ENCODE measurements at regions not wholly inside any gene's neighbourhood (a gene's known extent, or its start where the extent isn't known, plus 50 kb on each side); places are given as distances from the start of the nearest gene placed in this dataset.
"Not testable (repeated sequence)": the region's sequence is repeated elsewhere in the genome, so short reads cannot be mapped to it uniquely, and the experiment has no call there.

DNA sequence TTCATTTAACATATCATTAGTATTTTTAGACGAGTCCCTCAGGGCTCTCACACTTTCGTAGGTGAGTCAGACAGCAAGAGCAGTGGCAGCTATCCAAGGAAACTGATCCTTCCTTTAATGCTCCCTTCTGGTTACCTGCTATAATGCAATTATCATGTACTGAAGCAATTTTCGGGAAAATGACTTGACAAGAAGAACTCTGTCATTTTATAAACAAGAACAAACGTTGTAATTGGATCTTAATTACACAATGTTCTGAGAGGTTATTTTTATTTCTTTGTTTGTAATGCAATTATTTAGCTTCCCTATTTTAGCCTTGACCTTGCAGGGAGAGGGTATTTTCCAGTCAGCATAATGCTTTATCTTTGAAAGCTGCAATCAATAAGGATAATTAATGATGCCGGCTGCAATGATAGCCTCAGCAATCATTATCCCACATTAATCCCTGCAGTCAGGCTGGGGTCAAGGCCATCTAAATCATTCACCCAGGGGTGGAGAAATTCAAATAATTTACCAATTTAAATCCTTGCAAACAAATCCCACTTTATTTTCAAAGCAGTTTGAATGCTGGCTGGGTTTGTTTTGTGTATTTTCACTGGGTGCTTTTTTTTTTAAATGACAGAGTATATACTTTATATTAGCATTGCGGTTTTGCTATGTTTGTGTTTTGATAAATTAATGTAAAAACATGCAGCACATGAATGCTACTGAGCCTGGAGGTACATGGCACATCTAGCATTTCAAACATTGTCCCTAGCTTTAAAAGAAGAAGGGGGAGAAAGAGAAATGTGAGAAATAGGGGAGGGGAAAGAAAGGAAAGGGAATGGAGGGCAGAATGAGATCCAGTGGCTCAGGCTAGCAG, 249.9 kb downstream of the SHOX2 start:
- no peak for DNase-seq

DNA sequence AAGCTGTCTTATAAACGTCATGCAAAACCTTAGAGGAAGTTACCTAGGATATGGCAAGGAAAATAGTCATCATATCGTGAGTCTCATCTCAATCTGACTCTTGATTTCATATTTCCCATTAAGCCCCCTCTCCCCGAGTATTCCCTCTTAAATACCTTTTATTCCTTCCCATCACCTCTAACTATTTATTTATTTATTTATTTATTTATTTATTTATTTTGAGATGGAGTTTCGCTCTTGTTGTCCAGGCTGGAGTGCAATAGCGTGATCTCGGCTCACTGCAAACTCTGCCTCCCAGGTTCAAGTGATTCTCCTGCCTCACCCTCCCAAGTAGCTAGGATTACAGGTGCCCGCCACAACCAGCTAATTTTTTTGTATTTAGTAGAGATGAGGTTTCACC, 260.4 kb downstream of the SHOX2 start:
- DNase-seq = not testable (repeated sequence)

DNA sequence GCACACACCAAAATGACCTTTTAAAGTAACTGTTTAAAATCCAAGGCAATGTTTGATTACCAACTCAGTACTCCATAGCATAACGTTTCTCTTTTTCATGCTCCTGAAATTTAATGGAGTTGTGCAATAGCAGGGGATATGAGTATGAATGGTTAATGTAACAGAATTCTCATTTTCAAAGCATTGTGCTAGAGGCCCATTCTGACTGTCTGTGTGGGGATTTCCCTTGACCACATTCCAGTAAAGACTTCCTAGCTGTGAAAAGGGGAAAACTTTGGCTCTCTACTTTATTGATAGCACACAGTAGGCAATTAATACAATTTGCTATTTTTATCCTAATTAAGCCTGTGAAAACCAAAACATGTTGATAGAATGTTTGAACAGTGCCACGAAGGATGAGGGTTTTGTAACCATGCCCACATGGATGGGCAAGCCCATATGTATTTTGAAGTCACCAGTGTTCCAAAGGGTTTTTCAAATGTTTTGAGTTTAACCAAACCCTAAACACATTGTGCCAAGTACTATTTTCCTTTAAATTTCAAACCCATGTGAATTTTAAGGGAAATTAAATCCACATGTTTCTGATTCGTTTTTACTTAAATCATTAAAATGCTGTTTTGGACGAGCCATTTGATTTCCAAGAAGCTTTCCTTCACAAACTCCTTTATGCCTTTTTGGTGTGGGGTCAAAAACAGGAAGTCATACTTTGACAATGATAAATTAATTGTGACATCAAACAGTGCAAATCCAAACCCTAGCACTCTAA, 261.2 kb downstream of the SHOX2 start:
- DNase-seq = no peak

DNA sequence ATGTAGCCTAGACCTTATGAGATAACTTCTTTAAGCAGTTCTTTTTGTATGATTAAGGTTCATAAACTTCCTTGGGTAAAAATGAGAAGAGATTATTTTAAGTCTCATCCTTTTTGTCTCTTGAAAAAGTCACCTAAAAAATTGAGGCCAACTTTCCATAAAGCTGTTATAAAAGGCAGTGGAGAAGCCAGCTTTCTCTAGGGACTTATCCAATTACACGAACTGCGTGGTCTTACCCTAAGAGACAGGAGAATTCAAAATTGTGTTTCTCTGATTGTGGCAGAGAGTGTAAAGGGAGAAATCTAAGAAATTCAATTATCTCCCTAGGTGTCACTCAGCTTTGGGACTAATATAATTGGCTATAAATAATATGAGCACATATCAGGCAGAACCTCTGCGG, 262.0 kb downstream of the SHOX2 start:
- no peak for DNase-seq

DNA sequence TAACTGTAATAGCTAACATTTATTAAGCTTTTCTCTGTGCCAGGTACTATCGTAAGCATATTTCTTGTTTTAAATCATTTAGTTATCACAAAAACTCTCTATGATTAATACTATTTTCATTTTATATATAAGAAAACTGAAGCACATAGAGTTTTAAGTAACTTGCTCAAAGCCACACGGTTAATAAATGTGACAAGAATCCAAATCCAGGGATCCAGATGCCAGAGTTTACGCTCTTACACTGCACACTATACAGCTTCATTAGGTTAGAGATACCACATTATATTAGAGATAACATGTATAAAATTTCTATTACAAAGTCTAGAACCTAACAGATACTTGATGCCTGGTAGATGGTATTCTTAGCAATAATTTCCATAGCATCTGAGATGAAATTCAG, 265.2 kb downstream of the SHOX2 start:
- DNase-seq = no peak

DNA sequence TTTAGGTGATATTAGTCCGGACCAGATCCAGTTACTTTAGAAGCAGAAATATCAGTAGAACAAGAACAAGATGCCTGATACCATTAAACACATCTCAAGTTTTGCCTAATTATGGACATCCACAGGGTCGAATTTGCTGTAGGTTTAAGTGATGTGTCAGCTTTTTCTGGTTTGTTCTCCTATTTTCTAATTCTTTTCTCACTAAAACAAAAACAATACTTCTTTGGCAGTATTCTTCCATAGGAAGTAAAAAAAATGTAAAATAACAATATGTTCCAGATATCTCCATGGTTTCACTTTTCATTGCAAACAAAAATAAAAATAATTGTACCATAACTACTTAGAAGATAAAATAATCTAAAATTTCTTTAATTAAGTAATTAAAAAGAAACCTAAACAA, 265.7 kb downstream of the SHOX2 start:
- DNase-seq = no peak

DNA sequence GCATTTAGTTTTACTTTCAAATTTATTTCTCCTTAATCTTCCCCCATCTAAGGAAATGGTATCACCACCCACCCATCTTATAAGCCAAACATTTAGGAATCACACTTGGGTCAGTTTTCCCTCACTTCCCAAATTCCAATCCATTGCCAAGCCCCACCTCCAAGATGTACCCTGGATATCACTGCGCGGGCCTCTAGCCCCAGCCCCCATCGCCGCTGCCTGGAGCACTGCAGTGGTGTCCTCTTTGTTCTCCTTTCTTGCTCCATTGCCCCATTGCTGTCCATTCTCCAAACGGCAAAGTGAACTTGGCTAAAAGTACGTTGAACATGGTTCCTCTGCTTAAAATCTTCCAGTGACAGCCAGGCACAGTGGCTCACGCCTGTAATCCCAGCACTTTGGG, 267.8 kb downstream of the SHOX2 start:
- no peak for DNase-seq

DNA sequence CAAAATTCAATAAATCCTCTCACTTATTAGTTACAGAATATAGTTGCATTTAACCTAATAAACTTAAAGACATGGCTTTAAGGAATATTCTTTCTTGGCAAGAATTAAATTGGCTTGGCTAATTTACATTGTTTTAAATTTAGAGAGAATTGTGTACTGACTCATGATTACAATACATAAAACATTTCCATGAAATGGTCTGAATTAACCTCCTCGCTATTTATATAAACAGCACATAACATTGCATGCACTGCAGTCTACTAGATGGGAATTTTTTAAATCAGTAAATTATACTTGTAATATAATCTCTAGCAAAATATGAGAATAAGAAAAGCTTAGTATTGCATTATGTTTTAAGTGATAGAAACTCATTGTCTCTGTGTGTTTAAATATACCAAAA, 268.9 kb downstream of the SHOX2 start:
- DNase-seq = no peak

DNA sequence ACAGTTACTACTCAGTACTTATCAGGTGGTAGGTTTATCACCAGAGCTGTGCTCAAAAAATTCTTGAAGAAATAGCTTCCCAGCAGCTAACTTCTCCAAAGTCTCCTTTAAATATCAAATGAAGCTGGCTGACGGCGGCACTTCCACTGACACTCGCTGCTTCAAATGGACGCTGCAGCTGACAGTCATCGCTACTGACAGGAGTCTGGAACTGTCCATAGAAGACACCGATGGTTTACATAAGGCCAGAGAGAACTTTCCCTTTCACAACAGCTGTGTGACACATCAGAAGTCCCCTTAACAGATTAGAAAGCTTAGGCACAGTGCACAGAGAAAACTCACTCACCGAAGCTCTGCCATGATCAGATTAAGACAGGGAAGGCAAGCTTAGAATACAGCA, 270.2 kb downstream of the SHOX2 start:
- DNase-seq = no peak

DNA sequence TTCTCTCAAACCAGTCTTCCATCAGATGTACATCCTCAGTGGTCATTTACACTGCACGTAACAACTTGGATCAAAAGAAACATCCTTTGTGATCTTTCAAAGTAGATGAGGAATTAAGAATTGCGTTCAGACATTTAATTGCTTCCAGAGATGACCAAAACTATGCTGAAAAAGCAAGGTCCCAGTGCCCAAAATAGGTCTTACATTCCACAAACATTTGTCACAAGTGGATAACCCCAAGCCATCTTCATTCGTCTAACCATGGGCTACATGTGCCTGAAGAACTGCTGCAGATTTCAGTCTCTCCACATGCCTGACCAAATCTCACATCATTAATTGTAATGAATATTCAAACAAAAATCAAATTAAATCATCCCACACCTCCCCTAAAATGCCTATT, 273.6 kb downstream of the SHOX2 start:
- DNase-seq = no peak

DNA sequence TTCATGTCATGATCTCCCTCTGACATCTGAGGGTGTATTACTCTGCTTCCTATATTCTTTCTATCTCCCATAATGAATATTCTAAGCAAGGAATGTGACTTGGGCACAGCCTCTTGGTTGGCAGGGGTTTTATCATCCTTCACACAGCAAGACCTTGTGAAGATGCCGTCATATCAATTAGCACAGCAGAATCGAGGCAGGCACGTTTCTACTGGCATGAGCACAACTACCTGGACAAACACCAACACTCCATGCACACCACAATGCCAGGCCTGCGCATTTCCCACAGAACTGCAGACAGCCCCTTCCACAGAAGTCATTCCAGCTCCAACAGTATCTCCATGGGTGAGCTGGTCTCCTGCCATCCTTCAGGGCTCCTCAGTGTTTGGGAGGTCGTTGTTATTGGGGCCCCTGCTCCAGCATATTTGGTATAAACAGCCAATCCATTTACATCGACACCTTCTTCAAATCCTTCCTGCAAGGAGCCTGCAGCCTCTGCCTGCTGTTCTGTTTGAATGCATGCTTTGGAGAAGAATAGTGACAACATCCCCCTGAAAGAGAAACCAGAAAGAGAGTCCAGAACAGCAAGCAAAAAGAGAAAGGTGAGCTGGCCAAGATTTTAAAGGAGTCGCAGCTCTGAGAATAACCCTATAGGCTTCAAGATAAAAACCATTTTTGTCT, 275.5 kb downstream of the SHOX2 start:
- DNase-seq = no peak

DNA sequence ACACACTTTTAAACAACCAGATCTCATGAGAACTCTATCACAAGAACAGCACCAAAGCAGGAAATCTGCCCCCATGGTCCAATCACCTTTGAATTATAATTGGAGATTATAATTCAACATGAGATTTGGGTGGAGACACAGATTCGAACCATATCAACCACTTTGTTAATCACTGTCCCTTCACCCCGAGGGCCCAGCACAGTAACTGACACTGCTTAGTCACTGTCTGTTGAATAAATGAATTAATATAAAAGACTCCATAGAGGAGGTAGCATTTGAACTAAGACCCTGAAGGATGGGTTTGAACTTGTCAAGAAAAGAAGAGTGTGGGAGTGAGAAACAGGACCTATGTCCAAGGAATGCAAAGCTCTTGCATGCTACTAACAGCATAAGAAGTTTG, 276.4 kb downstream of the SHOX2 start:
- DNase-seq = no peak

DNA sequence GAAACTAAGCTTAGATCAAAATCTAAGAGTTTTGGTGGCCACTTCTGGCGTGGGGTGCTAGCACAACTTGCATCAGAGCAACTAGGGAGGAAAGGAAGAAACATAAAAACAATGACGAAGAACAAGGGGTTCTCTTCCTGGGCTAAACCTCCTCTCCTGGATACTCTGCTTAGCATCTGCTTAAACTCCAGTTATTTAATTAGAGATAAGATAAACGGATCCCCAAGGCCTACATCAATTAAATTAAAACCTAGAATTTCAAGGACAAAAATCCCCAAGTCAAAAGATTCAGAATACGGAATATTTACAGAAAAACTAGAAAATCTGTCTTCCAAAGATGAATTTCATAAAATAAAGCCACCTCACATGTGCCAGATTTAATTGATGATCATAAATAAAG, 281.9 kb downstream of the SHOX2 start:
- DNase-seq = no peak

DNA sequence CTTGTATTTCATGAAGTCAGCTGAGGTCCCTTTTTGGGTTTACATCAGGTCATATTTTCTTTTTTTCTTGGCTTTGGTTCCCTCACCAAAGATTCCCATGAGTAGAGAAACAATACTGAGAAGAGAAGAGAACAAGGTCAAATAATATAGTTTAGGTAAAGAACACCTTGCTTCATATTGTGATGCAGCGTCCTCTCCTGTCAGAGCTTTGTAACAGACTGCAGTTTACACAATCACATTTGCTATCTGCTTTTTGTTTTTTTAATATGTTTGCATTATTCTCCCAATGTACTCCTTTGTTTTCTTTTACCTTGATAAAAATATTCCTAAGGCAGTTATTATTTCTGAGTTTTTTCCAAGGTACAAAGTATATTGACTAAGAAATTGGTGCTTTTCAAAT, 283.2 kb downstream of the SHOX2 start:
- DNase-seq = no peak

DNA sequence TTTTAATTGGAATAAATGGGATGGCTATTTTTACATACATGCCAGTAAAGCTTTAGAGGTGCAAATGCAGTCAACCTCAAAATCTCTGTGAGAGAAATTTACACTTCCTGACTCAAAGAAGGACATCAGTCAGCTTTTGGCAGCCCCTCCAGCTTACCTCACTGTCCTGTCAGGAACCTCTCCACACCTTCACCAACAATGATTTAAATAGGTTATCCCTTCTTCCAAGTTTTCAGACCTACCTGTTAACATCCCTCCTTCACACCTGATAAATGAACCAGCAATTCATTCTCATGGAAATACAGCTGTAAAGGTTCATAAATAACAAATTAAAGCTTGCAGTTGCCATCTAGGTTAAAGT, 286.1 kb downstream of the SHOX2 start:
- no peak for DNase-seq

DNA sequence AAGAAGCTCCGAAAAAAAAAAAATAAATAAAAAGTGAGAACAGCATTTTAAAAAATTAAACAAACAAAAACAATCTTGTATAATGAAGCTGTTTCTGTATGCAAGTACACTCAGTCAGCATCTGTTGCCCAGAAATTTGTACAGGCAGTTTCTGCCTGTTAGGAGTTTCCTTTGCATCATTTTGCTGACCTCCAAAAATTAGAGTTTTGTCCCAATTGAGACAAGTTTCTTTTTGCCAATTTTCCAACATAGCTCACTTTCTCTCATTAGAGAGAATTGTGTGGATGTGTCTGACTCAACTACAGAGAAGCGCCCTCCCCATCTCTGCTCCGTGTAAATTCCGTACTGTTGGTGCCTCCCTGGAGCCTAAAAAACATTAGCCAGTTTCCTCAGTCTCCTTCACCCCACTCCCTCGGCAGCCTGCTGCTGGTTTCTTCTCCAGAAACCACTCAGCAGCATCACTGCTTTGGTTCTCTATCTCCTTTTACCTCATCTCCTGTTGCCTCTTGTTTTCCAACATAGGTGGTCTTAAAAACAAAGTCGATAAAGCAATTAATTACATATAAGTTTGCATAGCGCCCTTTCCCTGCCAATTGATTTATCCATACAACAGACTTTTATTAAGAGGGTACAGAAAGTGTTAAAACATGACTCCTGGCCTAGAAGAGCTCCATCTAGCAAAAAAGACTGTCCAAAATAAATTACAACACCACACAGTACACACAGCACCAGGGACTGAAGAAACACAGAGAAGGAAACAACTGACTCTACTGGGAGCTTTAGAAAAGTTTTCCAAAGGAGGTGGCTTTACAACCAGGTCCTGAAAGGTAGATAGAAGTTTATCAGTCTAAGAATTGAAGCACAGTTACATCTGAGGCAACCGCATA, 286.7 kb downstream of the SHOX2 start:
- DNase-seq = no peak

DNA sequence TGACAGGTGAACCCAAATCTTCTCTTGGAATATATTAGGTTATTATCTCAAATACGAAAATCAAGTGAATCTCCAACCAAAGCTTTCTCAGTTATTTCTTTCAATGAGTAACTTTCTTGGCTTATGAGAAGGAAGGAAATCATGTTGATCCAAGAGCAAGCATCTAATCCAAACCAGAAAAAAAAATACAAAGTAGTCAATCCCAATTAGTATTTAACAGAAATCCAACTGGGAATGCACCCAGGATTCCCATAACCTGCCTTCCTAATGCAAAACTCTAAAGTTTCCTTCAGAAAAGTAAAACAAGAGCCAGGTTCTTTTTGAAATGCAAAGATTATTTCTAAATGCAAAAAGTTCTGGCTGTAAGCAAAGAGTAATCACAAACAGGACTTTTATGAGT, 289.3 kb downstream of the SHOX2 start:
- DNase-seq = no peak

DNA sequence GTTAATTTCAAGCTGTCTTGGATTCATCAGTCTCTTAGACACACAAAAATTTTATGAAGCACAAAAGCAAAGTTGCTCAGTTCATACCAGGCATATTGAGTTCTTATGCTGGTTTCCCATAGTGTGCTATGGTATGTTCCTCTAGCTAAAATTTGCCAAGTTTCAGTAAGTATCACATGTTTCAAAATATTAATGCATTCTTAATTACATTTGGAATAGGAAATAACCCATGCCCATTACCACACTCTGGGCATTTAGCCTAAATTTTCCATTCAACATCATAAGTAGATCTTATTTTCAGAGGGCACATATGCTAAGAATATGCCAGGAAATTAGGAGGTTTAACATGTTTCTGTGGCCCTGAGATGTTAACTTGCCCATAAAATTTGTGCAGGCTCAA, 289.9 kb downstream of the SHOX2 start:
- DNase-seq = no peak

DNA sequence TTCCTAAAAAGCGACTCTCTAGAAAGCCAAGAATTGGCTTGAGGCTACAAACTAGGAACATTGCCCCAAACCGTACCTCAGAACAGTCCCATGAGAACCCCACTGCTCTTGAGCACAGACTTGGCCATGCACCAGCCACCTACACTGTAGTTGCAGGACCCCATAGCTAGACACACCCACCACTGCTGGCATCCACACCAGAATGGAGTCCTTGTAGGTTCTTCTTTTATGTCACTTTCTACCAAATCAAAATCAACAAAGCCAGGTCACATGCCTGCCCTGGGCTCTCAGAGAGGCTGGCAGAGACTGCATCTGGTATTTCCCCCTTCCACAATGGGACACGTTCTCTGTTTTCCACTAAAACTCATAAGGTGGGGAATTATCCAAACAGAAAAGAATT, 290.5 kb downstream of the SHOX2 start:
- DNase-seq = no peak

DNA sequence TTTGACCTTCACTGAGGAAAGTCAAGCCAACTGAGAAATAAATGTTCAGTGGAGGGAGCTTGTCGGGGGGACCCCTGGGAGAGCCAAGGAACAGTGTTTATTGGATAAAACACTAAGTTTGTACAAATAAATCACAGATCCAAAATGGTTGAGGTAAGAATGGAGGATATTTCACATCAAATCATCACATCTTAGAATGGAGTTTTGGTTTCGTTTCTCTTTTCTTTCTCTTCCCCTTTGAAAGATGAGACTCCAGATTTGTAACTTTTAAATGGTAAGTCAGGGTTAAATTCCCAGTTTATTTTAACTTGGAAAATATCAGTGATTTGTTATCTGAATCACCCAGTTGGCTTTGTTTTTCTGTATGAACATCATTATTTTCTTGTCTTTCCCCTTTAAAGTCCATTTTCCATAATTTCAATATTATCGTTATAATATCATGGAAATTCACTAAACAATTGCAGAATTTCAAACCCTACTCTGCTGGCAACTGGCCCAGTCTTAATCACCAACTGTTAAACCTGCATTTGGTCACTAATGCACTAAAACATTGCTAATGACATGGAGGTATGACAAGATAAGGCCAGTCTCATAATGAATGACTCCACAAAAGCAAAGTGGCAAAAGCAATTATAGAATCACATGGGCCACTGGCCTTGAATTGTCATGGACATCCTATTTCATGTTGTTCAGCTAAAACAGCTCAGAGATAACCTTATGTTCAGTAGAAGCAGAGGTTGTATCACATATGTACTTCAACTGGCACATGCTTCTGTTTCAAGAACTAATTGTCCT, 295.1 kb downstream of the SHOX2 start:
- no peak for DNase-seq

DNA sequence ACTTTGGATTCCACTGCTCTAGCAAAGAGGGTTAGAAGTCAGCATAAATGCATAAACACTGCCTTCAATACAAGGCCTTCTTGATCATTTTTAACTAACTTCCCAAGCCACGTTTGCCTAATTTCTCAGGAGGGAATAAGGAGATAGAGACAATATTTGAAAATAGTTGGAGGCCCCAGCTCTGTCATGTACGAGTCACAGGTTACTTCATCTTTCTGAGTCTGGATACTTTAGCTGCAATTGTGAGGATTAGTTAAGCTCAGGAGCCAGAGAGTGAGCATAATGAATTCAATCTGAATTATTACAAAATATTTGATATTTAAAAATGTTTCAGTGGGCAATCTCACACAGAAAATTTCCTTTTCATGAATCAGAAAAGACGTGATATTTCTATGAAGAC, 298.9 kb downstream of the SHOX2 start:
- DNase-seq = no peak

DNA sequence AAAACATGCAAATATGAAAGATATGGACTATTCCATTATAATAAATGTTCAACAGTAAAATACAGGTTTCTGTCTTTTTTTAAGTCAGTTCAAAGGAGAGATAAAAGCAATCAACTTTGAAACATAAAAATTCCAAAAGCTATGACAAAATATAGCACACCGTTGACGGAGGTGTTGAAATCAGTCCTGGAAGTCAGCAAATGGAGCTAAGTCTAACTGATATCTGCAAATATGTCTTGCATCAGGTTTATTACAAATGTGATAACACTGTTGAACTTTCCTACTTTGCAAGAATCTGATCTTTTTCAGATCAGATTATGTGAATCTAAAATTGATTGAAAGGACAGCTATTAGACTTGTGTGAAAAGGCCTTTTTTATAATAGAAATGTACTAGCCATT, 300.7 kb downstream of the SHOX2 start:
- no peak for DNase-seq

Data from islet precursor cell (in vitro differentiated cells).